Activated CD8-positive, alpha-beta T cell treated with anti-CD3 and anti-CD28 coated beads for 36 hours (primary cell): ENCODE measurements at regions not wholly inside any gene's neighbourhood (a gene's known extent, or its start where the extent isn't known, plus 50 kb on each side); places are given as distances from the start of the nearest gene placed in this dataset.
A peak's percentile ranks its signal among the peaks of the same experiment; 100 is the strongest.

Source experiments
- ATAC-seq: fragments of 200-7000 bp; cut with Tn5 transposase; one replicate; pipeline ENCODE4 v1.10.0; 2021; ENCODE audit warnings: mild to moderate bottlenecking, moderate library complexity
- CTCF ChIA-PET: fragments of 350-600 bp; sonication (Branson Sonifier 250); formaldehyde crosslinking; loops from one replicate; lab custom pipeline; 2021; ENCODE audit warnings: antibody characterized with exemption; lab: Charles Lee
- POLR2A ChIA-PET: fragments of 350-600 bp; sonication (Branson Sonifier 250); formaldehyde crosslinking; loops from one replicate; lab custom pipeline; 2021; ENCODE audit warnings: antibody characterized with exemption; lab: Charles Lee
- DNase-seq: peaks from one replicate; pipeline ENCODE4 v3.0.0-alpha.2; 2020
- H3K27ac Mint-ChIP-seq: one replicate; pipeline ENCODE4 v1.8.0; 2021; ENCODE audit warnings: mild to moderate bottlenecking, mixed read lengths
- H3K27me3 Mint-ChIP-seq: one replicate; pipeline ENCODE4 v1.8.0; 2021; ENCODE audit warnings: mixed read lengths
- H3K36me3 Mint-ChIP-seq: one replicate; pipeline ENCODE4 v1.8.0; 2021; ENCODE audit warnings: low read depth, mixed read lengths
- H3K4me1 Mint-ChIP-seq: one replicate; pipeline ENCODE4 v1.8.0; 2021; ENCODE audit warnings: low read depth, mixed read lengths
- H3K4me3 Mint-ChIP-seq: one replicate; pipeline ENCODE4 v1.8.0; 2021; ENCODE audit warnings: mild to moderate bottlenecking, moderate library complexity, mixed read lengths
- H3K9me3 Mint-ChIP-seq: one replicate; pipeline ENCODE4 v1.8.0; 2021; ENCODE audit warnings: mixed read lengths
- CTCF ChIP-seq: fragments of 200-600 bp; IDR thresholded peaks from one replicate; pipeline ENCODE4 v1.8.0; 2022; ENCODE audit warnings: antibody characterized with exemption, mild to moderate bottlenecking
- intact Hi-C: fragments of 100-400 bp; cut with micrococcal nuclease; formaldehyde crosslinking; loops from one replicate; pipeline ENCODE4 v1.10.0; 2022

DNA sequence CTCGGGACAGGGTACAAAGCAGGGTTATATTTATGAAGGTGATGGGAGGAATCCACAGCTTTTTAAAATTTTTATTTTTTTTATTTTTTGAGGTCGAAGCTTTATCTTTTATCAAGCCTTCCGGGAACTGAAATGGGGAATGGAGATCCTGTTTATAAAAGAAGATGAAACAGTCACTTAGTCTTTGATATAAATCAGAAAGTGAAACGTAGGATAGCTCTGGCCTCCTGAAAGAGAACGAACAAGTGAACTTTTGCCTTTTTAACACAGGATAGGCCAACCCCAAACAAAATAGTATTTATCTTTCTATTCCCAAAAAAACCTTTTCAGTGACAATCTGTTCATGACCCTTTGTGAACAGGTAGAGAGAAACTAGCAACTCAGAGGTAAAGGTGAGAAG is 634.0 kb upstream of the LMCD1 start:
- intact Hi-C loops: no loop called here
- no peak for TF ChIP-seq CTCF
- CTCF ChIA-PET: no interaction called here
- DNase-seq (no peak), ATAC-seq (no peak)
- H3K36me3 Mint-ChIP-seq: no peaks in the 10 kb centered on the region
- POLR2A ChIA-PET: no interaction called here
- H3K4me3 Mint-ChIP-seq: no peak overlapping the region
- H3K27ac Mint-ChIP-seq: no peak overlapping the region
- H3K27me3 Mint-ChIP-seq: no peaks in the 10 kb centered on the region
- H3K9me3 Mint-ChIP-seq: peaks cover 9% of the 10 kb centered on the region
- H3K4me1 Mint-ChIP-seq: no peaks in the 10 kb centered on the region

GRCh38 chr3:7871003-7871560 is 630.5 kb upstream of the LMCD1 start:
- POLR2A ChIA-PET: no interaction called here
- H3K36me3 Mint-ChIP-seq: no peaks in the 10 kb centered on the region
- intact Hi-C loops: no loop called here

DNA sequence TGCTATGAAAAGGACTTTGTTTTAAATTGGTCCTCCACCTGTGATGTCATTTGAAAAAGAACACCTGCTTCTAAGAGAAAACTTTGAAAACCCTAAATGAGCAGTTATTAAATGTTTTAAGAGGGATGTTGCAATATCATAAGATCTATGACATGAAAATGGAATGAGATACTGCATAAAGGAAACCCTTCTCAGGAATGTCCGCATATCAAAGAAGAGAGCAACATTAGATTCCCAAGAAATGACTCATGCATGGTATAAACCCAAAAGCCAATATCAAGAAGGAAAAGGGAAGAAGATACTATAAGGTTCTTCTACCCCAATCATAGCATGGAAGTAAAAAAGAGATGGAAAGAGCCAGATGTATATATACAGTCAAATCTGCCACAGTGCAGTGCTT is 627.5 kb upstream of the LMCD1 start:
- Mint-ChIP-seq H3K9me3 (peaks cover 7% of the 10 kb centered on the region), H3K4me3 (no peak overlapping the region), H3K4me1 (peaks cover 9% of the 10 kb centered on the region), H3K36me3 (no peaks in the 10 kb centered on the region), H3K27me3 (no peaks in the 10 kb centered on the region), H3K27ac (no peak overlapping the region)
- CTCF ChIA-PET: no interaction called here
- DNase-seq (no peak), ATAC-seq (no peak)
- no peak for TF ChIP-seq CTCF
- POLR2A ChIA-PET: no interaction called here
- intact Hi-C loops: no loop called here

More at GRCh38 chr3:7871003-7871560, 630.5 kb upstream of the LMCD1 start:
- no peak for DNase-seq
- H3K9me3 Mint-ChIP-seq: peaks cover 7% of the 10 kb centered on the region
- no peak overlapping the region for H3K27ac Mint-ChIP-seq
- CTCF ChIA-PET: no interaction called here
- no peaks in the 10 kb centered on the region for H3K27me3 Mint-ChIP-seq
- no peak overlapping the region for H3K4me3 Mint-ChIP-seq
- ATAC-seq: no peak
- no peaks in the 10 kb centered on the region for H3K4me1 Mint-ChIP-seq
- TF ChIP-seq CTCF: no peak

- H3K27me3 Mint-ChIP-seq: no peaks in the 10 kb centered on the region
- no peak overlapping the region for H3K4me3 Mint-ChIP-seq
- no peaks in the 10 kb centered on the region for H3K36me3 Mint-ChIP-seq
- DNase-seq (no peak), ATAC-seq (no peak)
- H3K9me3 Mint-ChIP-seq: peaks cover 7% of the 10 kb centered on the region
- CTCF ChIA-PET: no interaction called here
- POLR2A ChIA-PET: no interaction called here
- peaks cover 9% of the 10 kb centered on the region for H3K4me1 Mint-ChIP-seq
- intact Hi-C loops: no loop called here
- TF ChIP-seq CTCF: no peak
- H3K27ac Mint-ChIP-seq: no peak overlapping the region
Measured at GRCh38 chr3:7875925-7876324, 625.7 kb upstream of the LMCD1 start.

DNA sequence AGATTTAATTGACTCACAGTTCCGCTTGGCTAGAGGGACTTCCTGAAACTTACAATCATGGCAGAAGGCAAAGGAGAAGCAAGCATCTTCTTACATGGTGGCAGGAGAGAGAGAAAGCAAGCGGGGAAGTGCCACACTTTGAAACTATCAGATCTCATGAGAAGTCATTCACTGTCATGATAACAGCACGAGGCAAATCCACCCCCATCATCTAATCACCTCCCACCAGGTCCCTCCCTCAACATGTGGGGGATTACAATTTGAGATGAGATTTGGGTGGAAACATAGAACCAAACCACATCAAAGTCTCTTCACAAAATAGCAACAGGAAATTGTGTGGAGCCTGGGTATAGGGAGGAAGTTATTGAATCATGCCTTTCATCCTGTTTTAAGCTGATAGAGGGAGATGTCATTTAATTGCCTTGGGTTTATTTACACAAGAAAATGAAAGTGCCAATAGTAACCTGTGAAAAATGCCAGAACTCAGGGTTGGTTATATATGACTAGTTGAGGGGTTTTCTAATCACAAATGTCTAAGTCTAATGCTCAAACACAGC is 624.8 kb upstream of the LMCD1 start:
- ChIA-PET CTCF (no interaction called here), POLR2A (interaction anchor here (1.0 kb wide), 1 partner anchor 14 kb away, joined by 3 read pairs; no protein-coding TSS in a partner anchor)
- intact Hi-C loops: no loop called here
- Mint-ChIP-seq H3K4me1 (peaks cover 9% of the 10 kb centered on the region), H3K27me3 (no peaks in the 10 kb centered on the region), H3K4me3 (no peak overlapping the region), H3K27ac (peak overlapping the region; percentile 72), H3K36me3 (no peaks in the 10 kb centered on the region), H3K9me3 (peaks cover 7% of the 10 kb centered on the region)
- peak; percentile 50 for DNase-seq
- TF ChIP-seq CTCF: no peak
- peak; percentile 89 for ATAC-seq
